GM12891 (cell line): ENCODE measurements at regions not wholly inside any gene's neighbourhood (a gene's known extent, or its start where the extent isn't known, plus 50 kb on each side); places are given as distances from the start of the nearest gene placed in this dataset.

ENCODE experiments used
- POLR2A ChIP-seq: IDR thresholded peaks from 2 replicates; pipeline ENCODE4 v1.6.1; 2011; ENCODE audit warnings: low read depth, low read length, control low read depth
- POLR2AphosphoS5 ChIP-seq: IDR thresholded peaks from 2 replicates; pipeline ENCODE4 v1.6.1; 2011; ENCODE audit warnings: low read depth, low read length, control low read depth

DNA sequence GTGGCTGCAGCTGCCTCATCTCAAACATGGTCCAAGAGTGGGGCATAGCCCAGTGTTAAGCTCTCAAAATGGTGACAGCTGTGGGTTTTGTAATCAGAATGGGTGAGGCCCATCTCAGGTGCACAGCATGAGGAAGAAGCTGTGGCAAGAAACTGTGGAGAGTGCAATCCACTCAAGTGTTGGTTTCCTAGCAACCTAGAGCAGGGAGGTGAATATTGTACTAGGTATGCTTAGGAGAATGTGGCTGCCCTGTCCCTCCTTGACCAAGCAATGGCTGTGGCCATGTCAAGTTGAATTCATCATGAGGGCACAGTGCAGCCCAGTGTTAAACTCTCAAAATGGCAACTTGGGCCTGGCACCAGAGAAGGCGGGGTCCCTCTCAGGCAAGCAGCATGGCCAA, 160.5 kb upstream of the KCNN2 start:
- TF ChIP-seq POLR2A (no peak), POLR2AphosphoS5 (no peak)
